ENCODE measurements at regions not wholly inside any gene's neighbourhood (a gene's known extent, or its start where the extent isn't known, plus 50 kb on each side); places are given as distances from the start of the nearest gene placed in this dataset.

DNA sequence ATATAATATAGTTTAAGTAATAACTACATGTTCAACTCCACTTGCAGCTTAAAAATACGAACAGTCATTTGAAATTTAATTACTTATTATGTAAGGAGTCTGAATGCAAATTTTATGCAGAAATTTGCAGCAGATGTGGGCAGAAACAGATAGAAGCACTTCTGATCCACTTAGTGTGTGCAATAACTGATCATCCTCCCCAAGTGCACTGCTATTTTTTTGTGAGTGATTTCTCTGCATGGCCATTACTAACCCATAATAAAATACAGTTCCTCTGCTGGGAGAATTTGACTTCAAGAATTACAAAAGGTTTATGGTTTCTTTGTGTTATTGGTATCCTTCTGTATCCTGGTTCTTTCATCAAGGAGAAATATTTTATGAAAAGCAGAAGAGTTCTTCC lies 611.5 kb upstream of the RGS18 start:
- Histone ChIP-seq H3K4me1 (ENCODE audit: low read depth) (no peaks in the 10 kb centered on the region), H3K36me3 (ENCODE audit: low read depth) (no peaks in the 10 kb centered on the region), H3K4me3 (no peak overlapping the region), H3K9me3 (no peaks in the 10 kb centered on the region)
- intact Hi-C loops (cut with DNase I, micrococcal nuclease) = no loop called here
- ATAC-seq (no peak), DNase-seq (no peak)
- TF ChIP-seq, protein P1, sequence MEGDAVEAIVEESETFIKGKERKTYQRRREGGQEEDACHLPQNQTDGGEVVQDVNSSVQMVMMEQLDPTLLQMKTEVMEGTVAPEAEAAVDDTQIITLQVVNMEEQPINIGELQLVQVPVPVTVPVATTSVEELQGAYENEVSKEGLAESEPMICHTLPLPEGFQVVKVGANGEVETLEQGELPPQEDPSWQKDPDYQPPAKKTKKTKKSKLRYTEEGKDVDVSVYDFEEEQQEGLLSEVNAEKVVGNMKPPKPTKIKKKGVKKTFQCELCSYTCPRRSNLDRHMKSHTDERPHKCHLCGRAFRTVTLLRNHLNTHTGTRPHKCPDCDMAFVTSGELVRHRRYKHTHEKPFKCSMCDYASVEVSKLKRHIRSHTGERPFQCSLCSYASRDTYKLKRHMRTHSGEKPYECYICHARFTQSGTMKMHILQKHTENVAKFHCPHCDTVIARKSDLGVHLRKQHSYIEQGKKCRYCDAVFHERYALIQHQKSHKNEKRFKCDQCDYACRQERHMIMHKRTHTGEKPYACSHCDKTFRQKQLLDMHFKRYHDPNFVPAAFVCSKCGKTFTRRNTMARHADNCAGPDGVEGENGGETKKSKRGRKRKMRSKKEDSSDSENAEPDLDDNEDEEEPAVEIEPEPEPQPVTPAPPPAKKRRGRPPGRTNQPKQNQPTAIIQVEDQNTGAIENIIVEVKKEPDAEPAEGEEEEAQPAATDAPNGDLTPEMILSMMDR (IDR thresholded peaks at IDR 0.05) = no peak

DNA sequence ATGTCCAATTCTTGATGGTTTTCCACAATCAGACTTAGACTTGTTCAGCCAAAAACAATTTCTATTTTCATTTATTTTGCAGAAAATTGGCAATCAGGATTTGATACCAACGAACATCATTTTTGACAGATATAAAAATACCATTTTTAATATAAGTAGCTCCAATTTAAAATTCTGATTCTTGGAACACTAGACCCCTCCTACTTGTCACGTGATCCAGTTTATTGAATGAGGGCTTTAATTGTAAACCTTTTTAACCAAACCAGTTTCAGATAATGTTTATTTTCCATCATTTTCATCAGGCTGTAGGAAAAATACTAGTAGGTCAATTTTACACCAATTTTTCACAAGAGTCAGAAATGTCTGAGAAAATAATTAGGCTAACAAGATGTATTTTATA lies 607.2 kb upstream of the RGS18 start:
- Histone ChIP-seq H3K36me3 (ENCODE audit: low read depth) (no peaks in the 10 kb centered on the region), H3K4me3 (no peak overlapping the region), H3K4me1 (ENCODE audit: low read depth) (no peaks in the 10 kb centered on the region), H3K9me3 (no peaks in the 10 kb centered on the region)
- TF ChIP-seq, protein P1 (IDR thresholded peaks at IDR 0.05) = no peak
- intact Hi-C loops (cut with DNase I, micrococcal nuclease) = no loop called here
- ATAC-seq = no peak
- DNase-seq = no peak

DNA sequence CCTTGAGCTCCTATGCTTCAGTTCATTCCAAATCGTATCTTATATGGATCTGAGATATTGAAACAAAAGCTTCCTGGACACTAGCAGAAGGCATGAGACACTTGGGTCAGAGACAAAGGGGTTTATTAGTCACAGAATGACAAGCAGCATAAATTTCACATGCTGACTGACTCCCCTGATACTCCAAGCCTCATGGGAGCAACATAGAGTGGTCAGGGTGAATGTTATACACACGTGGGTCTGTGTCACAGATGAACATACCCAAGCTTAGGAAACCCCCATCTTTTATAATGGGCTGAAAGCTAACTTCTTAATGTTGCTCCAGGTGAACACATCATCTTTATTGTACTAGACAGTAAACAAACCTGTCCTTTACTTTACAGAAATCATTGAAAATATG lies 599.9 kb upstream of the RGS18 start:
- H3K9me3 ChIP-seq = no peaks in the 10 kb centered on the region
- intact Hi-C loops (cut with DNase I, micrococcal nuclease) = no loop called here
- no peak overlapping the region for H3K4me3 ChIP-seq
- TF ChIP-seq, protein P1 (IDR thresholded peaks at IDR 0.05) = no peak
- H3K4me1 ChIP-seq (ENCODE audit: low read depth) = no peaks in the 10 kb centered on the region
- DNase-seq = no peak
- no peak for ATAC-seq
- H3K36me3 ChIP-seq (ENCODE audit: low read depth) = no peaks in the 10 kb centered on the region

DNA sequence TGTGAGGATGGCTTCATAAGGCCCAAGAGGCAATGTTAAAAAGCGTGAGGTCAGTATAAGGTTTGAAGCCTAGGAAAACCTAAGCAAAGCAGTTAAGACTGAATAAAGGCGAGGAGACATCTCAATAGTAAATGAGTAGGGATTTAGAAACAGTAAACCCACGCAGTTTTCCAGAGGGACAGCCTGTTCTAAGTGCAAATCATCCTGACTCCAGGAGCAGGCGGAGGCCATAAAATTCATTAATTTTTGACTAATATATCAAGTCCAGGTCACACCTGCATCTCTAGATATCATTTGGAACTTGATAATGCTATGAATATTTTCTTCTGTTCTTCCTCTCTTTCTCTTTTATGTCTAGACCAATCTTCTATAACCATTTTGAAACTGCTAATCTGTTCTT lies 597.0 kb upstream of the RGS18 start:
- no peak for DNase-seq

DNA sequence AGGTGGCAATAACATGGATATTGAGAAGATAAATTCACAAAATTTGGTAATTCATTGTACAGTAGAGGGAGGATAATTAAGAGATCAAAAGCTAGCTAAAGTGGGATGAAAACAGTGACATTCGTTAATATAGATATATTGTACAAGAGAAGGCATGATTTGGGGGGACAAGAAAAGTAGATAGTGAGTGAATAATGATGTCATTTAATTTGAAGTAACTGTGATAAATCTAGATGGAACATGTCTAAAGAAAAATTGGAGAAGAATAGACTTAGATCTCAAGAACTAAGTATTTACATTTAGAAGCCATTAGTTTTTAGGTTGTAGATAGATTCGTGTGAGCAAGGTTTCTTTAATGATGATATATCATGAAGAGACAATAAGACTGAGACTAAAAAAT lies 594.0 kb upstream of the RGS18 start:
- H3K36me3 ChIP-seq (ENCODE audit: low read depth) = no peaks in the 10 kb centered on the region
- no peak for DNase-seq
- H3K4me3 ChIP-seq = no peak overlapping the region
- no peak for ATAC-seq
- TF ChIP-seq, protein P1 (IDR thresholded peaks at IDR 0.05) = no peak
- H3K9me3 ChIP-seq = no peaks in the 10 kb centered on the region
- intact Hi-C loops (cut with DNase I, micrococcal nuclease) = no loop called here
- H3K4me1 ChIP-seq (ENCODE audit: low read depth) = no peaks in the 10 kb centered on the region

More for the DNA sequence above, 597.0 kb upstream of the RGS18 start:
- intact Hi-C loops (cut with DNase I, micrococcal nuclease) = no loop called here
- Histone ChIP-seq H3K4me3 (no peak overlapping the region), H3K9me3 (no peaks in the 10 kb centered on the region), H3K36me3 (ENCODE audit: low read depth) (no peaks in the 10 kb centered on the region), H3K4me1 (ENCODE audit: low read depth) (no peaks in the 10 kb centered on the region)
- TF ChIP-seq, protein P1 (IDR thresholded peaks at IDR 0.05) = no peak
- ATAC-seq = no peak

DNA sequence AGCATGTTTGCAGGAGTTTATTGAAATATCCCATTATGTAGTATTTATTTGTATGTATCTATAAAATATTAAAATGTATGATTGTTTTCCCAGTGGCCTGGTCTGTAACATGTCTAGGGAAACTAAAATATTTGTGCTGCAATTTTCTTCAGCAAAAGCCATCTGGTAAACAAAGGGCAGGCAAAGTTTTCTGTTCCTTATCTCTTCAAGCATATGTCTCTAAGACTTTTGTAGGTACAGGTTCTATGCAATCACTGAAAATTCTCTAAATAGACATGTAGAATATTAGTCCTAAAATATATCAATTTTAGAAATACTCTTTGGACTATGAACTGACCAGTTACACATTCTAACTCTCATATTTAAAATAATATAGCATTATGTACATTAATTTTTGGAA lies 585.8 kb upstream of the RGS18 start:
- DNase-seq (no peak), ATAC-seq (no peak)
- Histone ChIP-seq H3K4me1 (ENCODE audit: low read depth) (no peaks in the 10 kb centered on the region), H3K36me3 (ENCODE audit: low read depth) (no peaks in the 10 kb centered on the region), H3K4me3 (no peak overlapping the region), H3K9me3 (no peaks in the 10 kb centered on the region)
- intact Hi-C loops (cut with DNase I, micrococcal nuclease) = no loop called here
- TF ChIP-seq, protein P1 (IDR thresholded peaks at IDR 0.05) = no peak
